HepG2 (cell line): ENCODE measurements at regions not wholly inside any gene's neighbourhood (a gene's known extent, or its start where the extent isn't known, plus 50 kb on each side); places are given as distances from the start of the nearest gene placed in this dataset.

Experiments
- ATAC-seq: fragments of 200-7000 bp; cut with Tn5 transposase; 3 replicates; pipeline ENCODE4 v1.9.1; 2020; ENCODE audit warnings: mild to moderate bottlenecking, moderate library complexity
- BruUV-seq: library from RNA; stranded (reverse); fragments of 400-500 nt; replicated peaks from 2 replicates; lab custom pipeline; 2021; lab: Mats Ljungman, UMichigan
- CTCF ChIA-PET: fragments of 300-600 bp; formaldehyde crosslinking; extraction: SDS; loops from one replicate; lab custom pipeline; 2021; ENCODE audit warnings: low total read pairs, inconsistent platforms, low intra/inter-chr PET ratio; lab: Yijun Ruan, JAX
- POLR2A ChIA-PET: fragments of 350-600 bp; sonication (Branson Sonifier 250); formaldehyde crosslinking; loops from one replicate; lab custom pipeline; 2020; ENCODE audit warnings: antibody characterized with exemption, inconsistent platforms; lab: Yijun Ruan, JAX
- DNase-seq: peaks from one replicate; pipeline ENCODE4 v3.0.0-alpha.2; 2015; ENCODE audit warnings: low spot score
- FAIRE-seq: peaks from 3 replicates; lab custom pipeline; 2011; peaks lifted over from hg19 to GRCh38; lab: Jason Lieb, UNC
- H2AFZ ChIP-seq: one replicate; pipeline ENCODE4 v1.6.1; 2011; ENCODE audit warnings: low read length, inconsistent platforms
- H3K27ac ChIP-seq: fragments of 300-600 bp; 3 replicates; pipeline ENCODE4 v1.8.0; 2011; ENCODE audit warnings: mixed run types, mild to moderate bottlenecking, mixed read lengths, low read length, inconsistent platforms; ENCODE audit not compliant: insufficient read depth; ENCODE audit errors: extremely low read length
- H3K27me3 ChIP-seq, 2 experiments: fragments of 200-600 bp in 1 of 2; 2 replicates in 1 of 2; 3 replicates in 1 of 2; pipeline versions ENCODE4 v1.6.0 to v1.8.0; 2011; ENCODE audit warnings: low read length in 2 of 2, mild to moderate bottlenecking in 2 of 2, moderate library complexity in 2 of 2, inconsistent platforms in 1 of 2; ENCODE audit not compliant: insufficient read depth in 2 of 2, control insufficient read depth in 1 of 2
- H3K36me3 ChIP-seq, 2 experiments: fragments of 200-600 bp in 1 of 2; replicated peaks in 1 of 2; 2 replicates in 1 of 2; 3 replicates in 1 of 2; pipeline versions ENCODE4 v1.5.1 to v1.8.0; 2011; ENCODE audit warnings: low read length in 2 of 2, inconsistent platforms in 1 of 2; ENCODE audit not compliant: insufficient read depth in 2 of 2, control insufficient read depth in 1 of 2
- H3K4me1 ChIP-seq: 2 replicates; pipeline ENCODE4 v1.5.1; 2012; ENCODE audit warnings: low read length, inconsistent platforms; ENCODE audit not compliant: insufficient read depth
- H3K4me2 ChIP-seq: 2 replicates; pipeline ENCODE4 v1.6.0; 2011; ENCODE audit warnings: low read depth, low read length, inconsistent platforms
- H3K4me3 ChIP-seq, 3 experiments: fragments of 200-600 bp in 1 of 3; sonication (generic), shearing (Covaris generic) in 1 of 3; replicated peaks in 1 of 3; 2 replicates each; pipeline ENCODE4 v1.5.1; 2011 to 2016; ENCODE audit warnings: low read length in 3 of 3, inconsistent platforms in 2 of 3, low read depth in 2 of 3, mild to moderate bottlenecking in 2 of 3, control low read depth in 1 of 3, mixed read lengths in 1 of 3; ENCODE audit not compliant: insufficient read depth in 1 of 3
- H3K79me2 ChIP-seq: one replicate; pipeline ENCODE4 v1.6.1; 2011; ENCODE audit warnings: low read length, inconsistent platforms; ENCODE audit not compliant: insufficient read depth
- H3K9ac ChIP-seq: 2 replicates; pipeline ENCODE4 v1.6.0; 2011; ENCODE audit warnings: mild to moderate bottlenecking, low read depth, low read length, inconsistent platforms; ENCODE audit not compliant: insufficient read depth
- H3K9me3 ChIP-seq: 2 replicates; pipeline ENCODE4 v1.5.1; 2012; ENCODE audit warnings: mild to moderate bottlenecking, low read length
- H4K20me1 ChIP-seq: 2 replicates; pipeline ENCODE4 v1.6.0; 2011; ENCODE audit warnings: inconsistent platforms, mild to moderate bottlenecking, low read length, moderate library complexity; ENCODE audit not compliant: insufficient read depth
- HNRNPK ChIP-seq: fragments of 200-400 bp; formaldehyde crosslinking; IDR thresholded peaks from 2 replicates; pipeline ENCODE4 v1.6.1; 2018; ENCODE audit warnings: low read length, low read depth, moderate library complexity, mild to moderate bottlenecking; ENCODE audit not compliant: poor library complexity, severe bottlenecking
- LCORL ChIP-seq, 2 experiments: fragments of 450-650 bp in 1 of 2; sonication (generic) in 1 of 2; formaldehyde crosslinking in 1 of 2; IDR thresholded peaks; 2 replicates each; pipeline versions ENCODE4 v1.5.0 to v1.6.1; 2017 to 2020; ENCODE audit warnings: antibody characterized with exemption in 1 of 2, missing genetic modification reagents in 1 of 2
- NFYB ChIP-seq: sonication (generic); formaldehyde crosslinking; IDR thresholded peaks from 2 replicates; pipeline ENCODE4 v1.4.0; 2020; ENCODE audit warnings: missing genetic modification reagents
- SOX13 ChIP-seq, 3 experiments: fragments of 450-650 bp in 1 of 3; sonication (generic) in 1 of 3; formaldehyde crosslinking in 1 of 3; IDR thresholded peaks in 2 of 3; conservative IDR thresholded peaks in 1 of 3; 2 replicates each; pipeline versions ENCODE4 v1.5.0 to v1.6.1; 2016 to 2020; ENCODE audit warnings: antibody characterized with exemption in 1 of 3, mild to moderate bottlenecking in 1 of 3, missing compliant biosample characterization in 1 of 3, missing genetic modification reagents in 1 of 3, moderate library complexity in 1 of 3
- STAT6 ChIP-seq: sonication (generic); formaldehyde crosslinking; IDR thresholded peaks from 2 replicates; pipeline ENCODE4 v1.4.0; 2020; ENCODE audit warnings: missing genetic modification reagents, mild to moderate bottlenecking, borderline replicate concordance
- TERF1 ChIP-seq: sonication (generic); formaldehyde crosslinking; IDR thresholded peaks from 2 replicates; pipeline ENCODE4 v1.8.0; 2022; ENCODE audit warnings: mild to moderate bottlenecking, missing genetic modification reagents, moderate library complexity
- ZNF776 ChIP-seq: sonication (generic); formaldehyde crosslinking; IDR thresholded peaks from 2 replicates; pipeline ENCODE4 v1.4.0; 2020; ENCODE audit warnings: mild to moderate bottlenecking, missing genetic modification reagents
- ZNF784 ChIP-seq: sonication (generic); formaldehyde crosslinking; IDR thresholded peaks from 2 replicates; pipeline ENCODE4 v1.5.1; 2020; ENCODE audit warnings: missing genetic modification reagents, mild to moderate bottlenecking, borderline replicate concordance
- ZNF788 ChIP-seq: sonication (generic); formaldehyde crosslinking; IDR thresholded peaks from 2 replicates; pipeline ENCODE4 v1.5.0; 2020; ENCODE audit warnings: mild to moderate bottlenecking, missing genetic modification reagents, borderline replicate concordance
- WGBS: methylation state at CpG from one replicate; pipeline ENCODE4 v1.1.6; 2017; ENCODE audit warnings: low lambda C conversion rate; 5-methylcytosine and 5-hydroxymethylcytosine counted together
- in situ Hi-C: cut with HindIII; loops from 2 replicates; pipeline ENCODE4 v1.10.0; 2017; ENCODE audit warnings: low pct_unique_long_range_greater_than_20kb; ENCODE audit not compliant: extremely low pct_ligation_motif_present
- intact Hi-C: fragments of 100-400 bp; cut with micrococcal nuclease; formaldehyde crosslinking; loops from one replicate; pipeline ENCODE4 v1.10.0; 2022; ENCODE audit not compliant: unreplicated experiment

GRCh38 chr17:14011740-14012405 is 57.4 kb upstream of the COX10 start:
- Histone ChIP-seq H3K79me2 (no peaks in the 10 kb centered on the region), H3K9me3 (no peaks in the 10 kb centered on the region), H3K4me2 (no peak overlapping the region), H3K27ac (no peak overlapping the region), H3K27me3 (no peaks in the 10 kb centered on the region), H3K4me1 (peaks cover 3% of the 10 kb centered on the region; the same call in 1 of the 2 replicates), H4K20me1 (no peaks in the 10 kb centered on the region), H3K9ac (no peak overlapping the region), H3K4me3 (no peak overlapping the region), H2AFZ (no peak overlapping the region), H3K36me3 (no peaks in the 10 kb centered on the region)
- FAIRE-seq (no peak), ATAC-seq (no peak), DNase-seq (no peak)
- in situ Hi-C loops (no loop called here), intact Hi-C loops (no loop called here)
- WGBS = 82% methylated on average over 4 of the region's 4 CpGs
- ChIA-PET CTCF (no interaction called here), POLR2A (no interaction called here)
- BruUV-seq = no TSS peak
- no peak for TF ChIP-seq NFYB (CRISPR knock-in tag)

- in situ Hi-C loops = no loop called here
- intact Hi-C loops = no loop called here
- DNase-seq (no peak), FAIRE-seq (no peak), ATAC-seq (no peak)
- CTCF ChIA-PET = no interaction called here
- Histone ChIP-seq H3K4me1 (peaks cover 9% of the 10 kb centered on the region; the same call in 1 of the 2 replicates), H3K4me2 (no peak overlapping the region), H4K20me1 (no peaks in the 10 kb centered on the region), H3K9me3 (no peaks in the 10 kb centered on the region), H3K79me2 (no peaks in the 10 kb centered on the region), H3K27ac (no peak overlapping the region), H3K9ac (no peak overlapping the region), H3K4me3 (no peak overlapping the region), H3K36me3 (no peaks in the 10 kb centered on the region), H3K27me3 (no peaks in the 10 kb centered on the region), H2AFZ (no peak overlapping the region)
- no TSS peak for BruUV-seq
- 68% methylated on average over 7 of the region's 7 CpGs for WGBS
- POLR2A ChIA-PET = no interaction called here
- TF ChIP-seq ZNF788 (CRISPR knock-in tag) (no peak), SOX13 (IDR thresholded peaks at IDR 0.05) (no peak), SOX13 (CRISPR knock-in tag; conservative IDR thresholded peaks at IDR 0.05 in 1 of 2, IDR thresholded peaks at IDR 0.05 in 1 of 2) (no peak), ZNF784 (no peak), STAT6 (CRISPR knock-in tag) (no peak), TERF1 (no peak), HNRNPK (no peak), LCORL (IDR thresholded peaks at IDR 0.05) (no peak), LCORL (CRISPR knock-in tag; IDR thresholded peaks at IDR 0.05) (no peak), ZNF776 (CRISPR knock-in tag) (no peak)
These were observed 54.6 kb upstream of the COX10 start for GRCh38 chr17:14014657-14015056.
